MCF 10A (cell line): ENCODE measurements at regions not wholly inside any gene's neighbourhood (a gene's known extent, or its start where the extent isn't known, plus 50 kb on each side); places are given as distances from the start of the nearest gene placed in this dataset.

Experiments used
- BruUV-seq: library from RNA; stranded (reverse); fragments of 400-500 nt; replicated peaks from 2 replicates; lab custom pipeline; 2021; lab: Mats Ljungman, UMichigan
- CTCF ChIA-PET: fragments of 300-600 bp; sonication (Branson Sonifier 250); formaldehyde crosslinking; extraction: SDS; loops from one replicate; lab custom pipeline; 2021; ENCODE audit warnings: antibody characterized with exemption, inconsistent platforms; lab: Yijun Ruan, JAX
- POLR2A ChIA-PET: fragments of 300-600, 350-650 bp; sonication (Branson Sonifier 250); formaldehyde crosslinking; extraction: SDS; loops from one replicate; lab custom pipeline; 2020; ENCODE audit warnings: antibody characterized with exemption, inconsistent platforms; lab: Yijun Ruan, JAX
- DNase-seq: peaks from one replicate; pipeline ENCODE4 v3.0.0-alpha.2; 2018; ENCODE audit not compliant: unreplicated experiment
- H3K27ac Mint-ChIP-seq: one replicate; pipeline ENCODE4 v1.8.0; 2022; ENCODE audit warnings: mild to moderate bottlenecking, low read depth, mixed read lengths; ENCODE audit not compliant: unreplicated experiment
- H3K27me3 Mint-ChIP-seq: one replicate; pipeline ENCODE4 v1.8.0; 2022; ENCODE audit warnings: mixed read lengths; ENCODE audit not compliant: insufficient read depth, unreplicated experiment
- H3K36me3 Mint-ChIP-seq: one replicate; pipeline ENCODE4 v1.8.0; 2022; ENCODE audit warnings: mild to moderate bottlenecking, moderate library complexity, mixed read lengths; ENCODE audit not compliant: insufficient read depth, unreplicated experiment
- H3K4me1 Mint-ChIP-seq: one replicate; pipeline ENCODE4 v1.8.0; 2022; ENCODE audit warnings: mixed read lengths; ENCODE audit not compliant: insufficient read depth, unreplicated experiment
- H3K4me3 Mint-ChIP-seq: one replicate; pipeline ENCODE4 v1.8.0; 2022; ENCODE audit warnings: mild to moderate bottlenecking, moderate library complexity, mixed read lengths; ENCODE audit not compliant: unreplicated experiment
- H3K9me3 Mint-ChIP-seq: one replicate; pipeline ENCODE4 v1.8.0; 2022; ENCODE audit warnings: mixed read lengths; ENCODE audit not compliant: unreplicated experiment
- CTCF ChIP-seq: fragments of 200-600 bp; IDR thresholded peaks from one replicate; pipeline ENCODE4 v1.8.0; 2022; ENCODE audit warnings: antibody characterized with exemption, mild to moderate bottlenecking; ENCODE audit not compliant: unreplicated experiment
- intact Hi-C: fragments of 100-400 bp; cut with micrococcal nuclease; formaldehyde crosslinking; loops from 2 replicates; pipeline ENCODE4 v1.14.1; 2022

- intact Hi-C loops = no loop called here
- Mint-ChIP-seq H3K4me1 (peaks cover 39% of the 10 kb centered on the region), H3K27ac (no peak overlapping the region), H3K9me3 (no peaks in the 10 kb centered on the region), H3K36me3 (no peaks in the 10 kb centered on the region), H3K27me3 (no peaks in the 10 kb centered on the region), H3K4me3 (no peak overlapping the region)
- ChIA-PET POLR2A (no interaction called here), CTCF (no interaction called here)
- no TSS peak for BruUV-seq
- TF ChIP-seq CTCF = no peak
- no peak for DNase-seq
Observed at GRCh38 chr3:59658866-59659265, 609.0 kb upstream of the CFAP20DC start.

DNA sequence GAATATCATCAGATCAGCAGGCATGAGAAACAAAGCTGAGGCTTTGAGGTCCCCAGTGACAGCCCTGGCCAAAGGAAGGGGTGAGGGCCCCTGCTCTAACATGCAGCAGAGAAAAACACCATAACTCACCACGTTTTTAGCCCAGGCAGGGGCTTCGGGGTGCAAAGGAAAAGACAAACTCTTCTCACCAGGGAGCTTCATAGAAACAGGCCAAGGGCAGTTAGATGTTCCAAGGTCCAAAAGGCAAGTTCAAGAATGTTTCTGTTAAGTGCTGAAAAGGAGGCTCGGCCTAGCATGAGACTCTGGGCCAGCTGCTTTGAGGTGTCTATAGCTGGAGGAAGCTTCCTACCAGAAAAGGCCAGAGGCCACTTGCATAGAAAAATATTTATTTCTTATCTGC, 608.4 kb upstream of the CFAP20DC start:
- Mint-ChIP-seq H3K4me3 (no peak overlapping the region), H3K36me3 (no peaks in the 10 kb centered on the region), H3K27ac (no peak overlapping the region), H3K27me3 (no peaks in the 10 kb centered on the region), H3K9me3 (no peaks in the 10 kb centered on the region), H3K4me1 (peaks cover 43% of the 10 kb centered on the region)
- BruUV-seq = no TSS peak
- POLR2A ChIA-PET = interaction anchor here (0.6 kb wide), 1 partner anchor 207 kb away, joined by 3 read pairs; no protein-coding TSS in a partner anchor
- intact Hi-C loops = no loop called here
- DNase-seq = no peak
- TF ChIP-seq CTCF = no peak
- CTCF ChIA-PET = interaction anchor here (0.7 kb wide), 1 partner anchor 69 kb away, joined by 3 read pairs; no protein-coding TSS in a partner anchor

DNA sequence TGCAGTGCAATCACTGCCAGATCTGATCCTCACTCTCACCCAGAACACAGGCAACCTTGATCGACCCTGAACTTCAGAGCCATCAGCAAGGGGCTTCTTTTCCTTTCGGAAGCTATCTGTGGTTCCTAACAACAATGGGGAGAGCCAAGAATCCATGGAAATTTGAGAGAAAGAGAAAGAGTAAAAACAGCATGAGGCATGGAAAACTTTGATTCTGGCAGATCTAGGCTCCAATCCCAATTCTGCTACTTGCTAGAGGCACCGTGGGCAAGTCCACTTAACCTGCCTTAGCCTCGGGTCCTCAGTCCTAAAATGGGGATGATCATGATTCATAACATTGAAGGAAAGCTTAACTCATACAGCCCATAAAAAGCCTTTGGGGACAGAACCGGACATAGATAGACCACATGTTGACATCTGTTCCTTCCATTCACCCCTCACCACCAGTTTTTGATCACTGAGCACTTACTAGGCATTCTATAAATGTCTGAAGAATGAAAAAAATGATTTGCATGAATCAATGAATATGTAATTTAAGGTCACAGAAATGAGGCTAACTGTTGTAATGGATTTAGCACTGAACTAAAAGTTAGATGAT, 605.7 kb upstream of the CFAP20DC start:
- POLR2A ChIA-PET = interaction anchor here (1.5 kb wide), 1 partner anchor 163 kb away, joined by 4 read pairs; no protein-coding TSS in a partner anchor
- H3K4me3 Mint-ChIP-seq = no peak overlapping the region
- no peak for TF ChIP-seq CTCF
- H3K36me3 Mint-ChIP-seq = no peaks in the 10 kb centered on the region
- peaks cover 26% of the 10 kb centered on the region for H3K4me1 Mint-ChIP-seq
- intact Hi-C loops = no loop called here
- no peak overlapping the region for H3K27ac Mint-ChIP-seq
- peaks cover 5% of the 10 kb centered on the region for H3K9me3 Mint-ChIP-seq
- DNase-seq = no peak
- CTCF ChIA-PET = interaction anchor here (1.7 kb wide), 1 partner anchor 79 kb away, joined by 5 read pairs; no protein-coding TSS in a partner anchor
- no TSS peak for BruUV-seq
- no peaks in the 10 kb centered on the region for H3K27me3 Mint-ChIP-seq

GRCh38 chr3:59654480-59655417, 604.9 kb upstream of the CFAP20DC start:
- Mint-ChIP-seq H3K36me3 (no peaks in the 10 kb centered on the region), H3K4me1 (peaks cover 18% of the 10 kb centered on the region), H3K27me3 (no peaks in the 10 kb centered on the region), H3K9me3 (peaks cover 13% of the 10 kb centered on the region), H3K4me3 (no peak overlapping the region), H3K27ac (peak overlapping the region; percentile 53)
- intact Hi-C loops = no loop called here
- peak; percentile 46 for DNase-seq
- ChIA-PET CTCF (interaction anchor here (1.7 kb wide), 1 partner anchor 78 kb away, joined by 5 read pairs; no protein-coding TSS in a partner anchor), POLR2A (interaction anchor here (1.5 kb wide), 1 partner anchor 164 kb away, joined by 4 read pairs; no protein-coding TSS in a partner anchor)
- BruUV-seq = no TSS peak
- no peak for TF ChIP-seq CTCF
